Activated CD4-positive, alpha-beta T cell treated with anti-CD3 and anti-CD28 coated beads, Interleukin-2, amount 50 U/mL, for 1 hour (primary cell): ENCODE measurements at regions not wholly inside any gene's neighbourhood (a gene's known extent, or its start where the extent isn't known, plus 50 kb on each side); places are given as distances from the start of the nearest gene placed in this dataset.
"Not testable (repeated sequence)": the region's sequence is repeated elsewhere in the genome, so short reads cannot be mapped to it uniquely, and the experiment has no call there.

Experiments used
- DNase-seq: peaks from one replicate; pipeline ENCODE4 v3.0.0-alpha.2; 2020

- DNase-seq, result no peak
Measured at GRCh38 chr22:22193923-22194322, 50.7 kb upstream of the VPREB1 start.

- not testable (repeated sequence) for DNase-seq
Measured at GRCh38 chr22:22193462-22193861, 51.1 kb upstream of the VPREB1 start.

- DNase-seq, result not testable (repeated sequence)
Measured at GRCh38 chr22:22193006-22193405, 51.6 kb upstream of the VPREB1 start.

- DNase-seq, result not testable (repeated sequence)
Measured at GRCh38 chr22:22189796-22190195, 54.8 kb upstream of the VPREB1 start.

- not testable (repeated sequence) for DNase-seq
Measured at GRCh38 chr22:22187863-22188262, 56.7 kb upstream of the VPREB1 start.

- DNase-seq, result no peak
Measured at GRCh38 chr22:22187299-22187698, 57.3 kb upstream of the VPREB1 start.

GRCh38 chr22:22185844-22186499, 58.6 kb upstream of the VPREB1 start:
- DNase-seq, result no peak

GRCh38 chr22:22185217-22185616, 59.4 kb upstream of the VPREB1 start:
- no peak for DNase-seq

- no peak for DNase-seq
Measured at GRCh38 chr22:22184277-22184807, 60.2 kb upstream of the VPREB1 start.

- no peak for DNase-seq
Measured at GRCh38 chr22:22182990-22183264, 61.7 kb upstream of the VPREB1 start.

- no peak for DNase-seq
Measured at GRCh38 chr22:22182218-22182989, 62.2 kb upstream of the VPREB1 start.

GRCh38 chr22:22181341-22181850, 63.2 kb upstream of the VPREB1 start:
- DNase-seq, result no peak

- no peak for DNase-seq
Measured at GRCh38 chr22:22180738-22181285, 63.8 kb upstream of the VPREB1 start.

GRCh38 chr22:22179858-22180257, 64.7 kb upstream of the VPREB1 start:
- no peak for DNase-seq

- no peak for DNase-seq
Measured at GRCh38 chr22:22178992-22179391, 65.6 kb upstream of the VPREB1 start.

GRCh38 chr22:22178355-22178965, 66.1 kb upstream of the VPREB1 start:
- DNase-seq, result no peak

GRCh38 chr22:22176929-22177616, 67.5 kb upstream of the VPREB1 start:
- no peak for DNase-seq

- not testable (repeated sequence) for DNase-seq
Measured at GRCh38 chr22:22172896-22173628, 71.5 kb upstream of the VPREB1 start.

- no peak for DNase-seq
Measured at GRCh38 chr22:22171357-22172218, 73.0 kb upstream of the VPREB1 start.

GRCh38 chr22:22169923-22170322, 74.7 kb upstream of the VPREB1 start:
- no peak for DNase-seq
